OCI-LY7 (cell line): ENCODE measurements at regions not wholly inside any gene's neighbourhood (a gene's known extent, or its start where the extent isn't known, plus 50 kb on each side); places are given as distances from the start of the nearest gene placed in this dataset.
"Not testable (repeated sequence)": the region's sequence is repeated elsewhere in the genome, so short reads cannot be mapped to it uniquely, and the experiment has no call there.

Experiments
- EZH2phosphoT487 ChIP-seq: fragments of 200-600 bp; sonication (generic); IDR thresholded peaks from 2 replicates; pipeline ENCODE4 v1.6.1; 2018; ENCODE audit warnings: low read depth, borderline replicate concordance, mild to moderate bottlenecking, mixed run types, antibody characterized with exemption, low read length, moderate library complexity, mixed read lengths
- TF ChIP-seq, protein P1 (sequence below): fragments of 200-600 bp; sonication (generic); conservative IDR thresholded peaks from 2 replicates; pipeline ENCODE4 v1.5.1; 2014; ENCODE audit warnings: mild to moderate bottlenecking, antibody characterized with exemption, low read length, moderate library complexity, mixed read lengths

- TF ChIP-seq, protein P1, sequence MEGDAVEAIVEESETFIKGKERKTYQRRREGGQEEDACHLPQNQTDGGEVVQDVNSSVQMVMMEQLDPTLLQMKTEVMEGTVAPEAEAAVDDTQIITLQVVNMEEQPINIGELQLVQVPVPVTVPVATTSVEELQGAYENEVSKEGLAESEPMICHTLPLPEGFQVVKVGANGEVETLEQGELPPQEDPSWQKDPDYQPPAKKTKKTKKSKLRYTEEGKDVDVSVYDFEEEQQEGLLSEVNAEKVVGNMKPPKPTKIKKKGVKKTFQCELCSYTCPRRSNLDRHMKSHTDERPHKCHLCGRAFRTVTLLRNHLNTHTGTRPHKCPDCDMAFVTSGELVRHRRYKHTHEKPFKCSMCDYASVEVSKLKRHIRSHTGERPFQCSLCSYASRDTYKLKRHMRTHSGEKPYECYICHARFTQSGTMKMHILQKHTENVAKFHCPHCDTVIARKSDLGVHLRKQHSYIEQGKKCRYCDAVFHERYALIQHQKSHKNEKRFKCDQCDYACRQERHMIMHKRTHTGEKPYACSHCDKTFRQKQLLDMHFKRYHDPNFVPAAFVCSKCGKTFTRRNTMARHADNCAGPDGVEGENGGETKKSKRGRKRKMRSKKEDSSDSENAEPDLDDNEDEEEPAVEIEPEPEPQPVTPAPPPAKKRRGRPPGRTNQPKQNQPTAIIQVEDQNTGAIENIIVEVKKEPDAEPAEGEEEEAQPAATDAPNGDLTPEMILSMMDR = not testable (repeated sequence)
- TF ChIP-seq EZH2phosphoT487 = not testable (repeated sequence)
Measured at GRCh38 chr2:113575721-113576120, 51.3 kb upstream of the RABL2A start.
